ENCODE measurements at regions not wholly inside any gene's neighbourhood (a gene's known extent, or its start where the extent isn't known, plus 50 kb on each side); places are given as distances from the start of the nearest gene placed in this dataset.
"Not testable (repeated sequence)": the region's sequence is repeated elsewhere in the genome, so short reads cannot be mapped to it uniquely, and the experiment has no call there.

GRCh38 chr4:124427095-124427767 is 285.3 kb downstream of the ANKRD50 start:
- DNase-seq (ENCODE audit: low read depth), result no peak

- no peak for DNase-seq (ENCODE audit: low read depth)
These were observed 283.9 kb downstream of the ANKRD50 start for GRCh38 chr4:124428648-124429047.

- DNase-seq (ENCODE audit: low read depth), result no peak
These were observed 282.7 kb downstream of the ANKRD50 start for GRCh38 chr4:124429746-124430250.

- no peak for DNase-seq (ENCODE audit: low read depth)
These were observed 280.8 kb downstream of the ANKRD50 start for GRCh38 chr4:124431653-124432192.

GRCh38 chr4:124432500-124432899 is 280.0 kb downstream of the ANKRD50 start:
- no peak for DNase-seq (ENCODE audit: low read depth)

GRCh38 chr4:124433044-124433443 is 279.5 kb downstream of the ANKRD50 start:
- DNase-seq (ENCODE audit: low read depth), result no peak

GRCh38 chr4:124433500-124433899 is 279.0 kb downstream of the ANKRD50 start:
- no peak for DNase-seq (ENCODE audit: low read depth)

GRCh38 chr4:124435274-124435950 is 277.1 kb downstream of the ANKRD50 start:
- DNase-seq (ENCODE audit: low read depth), result no peak

- no peak for DNase-seq (ENCODE audit: low read depth)
These were observed 274.6 kb downstream of the ANKRD50 start for GRCh38 chr4:124437853-124438495.

- no peak for DNase-seq (ENCODE audit: low read depth)
These were observed 267.5 kb downstream of the ANKRD50 start for GRCh38 chr4:124445071-124445470.

GRCh38 chr4:124449881-124450280 is 262.7 kb downstream of the ANKRD50 start:
- no peak for DNase-seq (ENCODE audit: low read depth)

GRCh38 chr4:124450851-124451250 is 261.7 kb downstream of the ANKRD50 start:
- DNase-seq (ENCODE audit: low read depth), result no peak

GRCh38 chr4:124454772-124455270 is 257.7 kb downstream of the ANKRD50 start:
- no peak for DNase-seq (ENCODE audit: low read depth)

- no peak for DNase-seq (ENCODE audit: low read depth)
These were observed 256.9 kb downstream of the ANKRD50 start for GRCh38 chr4:124455671-124456070.

- no peak for DNase-seq (ENCODE audit: low read depth)
These were observed 253.2 kb downstream of the ANKRD50 start for GRCh38 chr4:124459196-124459940.

- DNase-seq (ENCODE audit: low read depth), result no peak
These were observed 252.6 kb downstream of the ANKRD50 start for GRCh38 chr4:124459941-124460310.

GRCh38 chr4:124461592-124461991 is 250.9 kb downstream of the ANKRD50 start:
- not testable (repeated sequence) for DNase-seq (ENCODE audit: low read depth)

- no peak for DNase-seq (ENCODE audit: low read depth)
These were observed 249.3 kb downstream of the ANKRD50 start for GRCh38 chr4:124462954-124463828.

- DNase-seq (ENCODE audit: low read depth), result no peak
These were observed 247.7 kb downstream of the ANKRD50 start for GRCh38 chr4:124464836-124465235.

- DNase-seq (ENCODE audit: low read depth), result no peak
These were observed 244.2 kb downstream of the ANKRD50 start for GRCh38 chr4:124468360-124468759.

GRCh38 chr4:124469981-124470380 is 242.6 kb downstream of the ANKRD50 start:
- no peak for DNase-seq (ENCODE audit: low read depth)
